ENCODE measurements at regions not wholly inside any gene's neighbourhood (a gene's known extent, or its start where the extent isn't known, plus 50 kb on each side); places are given as distances from the start of the nearest gene placed in this dataset.
"Not testable (repeated sequence)": the region's sequence is repeated elsewhere in the genome, so short reads cannot be mapped to it uniquely, and the experiment has no call there.

DNA sequence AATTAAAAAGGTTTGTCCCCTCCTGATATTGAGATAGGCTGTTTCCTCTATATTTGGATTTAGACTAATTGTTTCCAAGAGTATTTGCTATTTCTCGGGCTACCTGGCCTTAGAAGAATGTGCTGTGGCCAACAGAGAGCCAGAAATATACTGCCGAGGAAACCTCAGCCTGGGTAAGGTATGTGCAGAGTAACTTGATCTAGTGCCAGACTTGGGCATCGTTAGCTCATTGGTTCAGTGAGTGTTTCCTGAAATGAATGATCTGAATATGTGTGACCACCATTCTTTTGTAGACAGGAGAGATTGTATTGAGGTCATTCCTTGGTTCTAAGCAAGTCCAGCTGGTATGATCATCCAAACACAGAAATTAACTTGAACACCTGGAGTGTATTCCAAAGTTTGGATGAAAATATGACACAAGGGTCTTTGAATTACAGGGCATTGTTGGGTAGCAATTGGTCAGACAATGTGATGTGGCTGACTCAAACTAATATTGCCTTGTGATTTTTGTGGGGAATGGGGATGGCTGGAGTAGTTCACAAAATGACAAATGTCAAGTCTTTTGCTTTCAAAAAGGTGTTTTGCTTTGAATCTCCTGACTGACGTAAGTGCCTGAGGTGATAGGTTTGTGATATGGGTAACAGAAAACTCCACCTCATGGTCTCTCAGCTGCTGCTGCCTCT is 100.2 kb upstream of the CXCL13 start:
- no peak for DNase-seq (ENCODE audit: low read depth in 2 of 2)

DNA sequence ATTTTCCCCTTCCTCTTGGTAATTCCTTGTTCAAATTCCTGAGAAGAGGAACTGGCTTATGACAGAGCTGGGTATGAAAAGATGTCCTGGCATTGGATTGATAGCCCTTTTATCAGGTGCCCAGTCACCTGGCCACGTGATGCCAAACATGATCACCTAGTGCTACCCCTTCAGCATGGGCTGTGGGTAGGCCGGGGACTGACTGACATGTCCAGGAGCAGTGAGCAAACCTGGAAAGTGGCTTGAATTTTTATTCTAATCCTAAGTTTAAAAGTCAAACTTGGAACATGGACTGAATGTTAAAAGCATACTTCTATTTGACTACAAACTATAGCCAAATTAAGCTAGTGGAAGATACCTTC is 99.7 kb upstream of the CXCL13 start:
- no peak for DNase-seq (ENCODE audit: low read depth in 2 of 2)

DNA sequence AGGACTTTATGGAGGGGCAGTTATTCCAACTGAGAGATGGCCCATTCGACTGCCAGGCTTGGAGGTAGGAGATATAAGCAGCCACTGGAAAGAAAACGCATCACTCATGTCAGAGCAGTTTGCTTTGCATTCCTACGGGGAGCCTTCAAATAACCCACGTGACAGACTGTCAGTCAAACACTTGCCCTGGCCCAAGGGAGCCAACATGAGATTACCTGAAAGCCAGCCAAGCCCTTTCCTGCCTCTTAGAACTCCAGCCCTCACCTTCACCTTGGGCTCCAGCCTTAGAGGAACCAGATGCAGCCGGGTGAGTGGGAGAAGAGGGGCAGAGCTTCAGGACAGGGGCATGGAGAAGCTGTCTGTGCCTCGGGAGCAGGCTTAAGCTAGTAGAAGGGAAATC is 95.3 kb upstream of the CXCL13 start:
- DNase-seq (ENCODE audit: low read depth in 2 of 2), result no peak

DNA sequence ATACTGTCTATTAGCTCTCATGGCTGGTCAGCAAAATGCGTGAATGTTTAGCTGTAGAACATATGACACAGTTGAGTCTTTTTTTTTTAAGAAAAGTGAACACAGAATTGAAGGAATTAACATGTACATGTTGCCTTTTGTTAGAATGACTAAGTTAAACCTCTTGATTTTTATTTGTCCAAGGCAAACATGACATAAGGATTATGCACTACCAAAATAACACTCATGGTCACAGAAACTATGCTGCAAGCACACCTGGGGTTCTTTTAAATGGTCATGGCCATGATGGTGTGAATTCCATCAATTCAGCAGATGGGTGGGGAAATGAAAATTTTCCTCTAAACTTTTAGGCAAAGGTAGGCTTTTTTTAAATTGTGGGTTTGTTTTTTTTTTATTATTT is 80.1 kb upstream of the CXCL13 start:
- DNase-seq (ENCODE audit: low read depth in 2 of 2), result no peak

DNA sequence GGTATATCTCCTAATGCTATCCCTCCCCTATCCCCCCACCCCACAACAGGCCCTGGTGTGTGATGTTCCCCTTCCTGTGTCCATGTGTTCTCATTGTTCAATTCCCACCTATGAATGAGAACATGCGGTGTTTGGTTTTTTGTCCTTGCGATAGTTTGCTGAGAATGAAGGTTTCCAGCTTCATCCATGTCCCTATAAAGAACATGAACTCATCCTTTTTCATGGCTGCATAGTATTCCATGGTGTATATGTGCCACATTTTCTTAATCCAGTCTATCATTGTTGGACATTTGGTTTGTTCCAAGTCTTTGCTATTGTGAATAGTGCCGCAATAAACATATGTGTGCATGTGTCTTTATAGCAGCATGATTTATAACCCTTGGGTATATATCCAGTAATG is 77.7 kb upstream of the CXCL13 start:
- DNase-seq (ENCODE audit: low read depth in 2 of 2), result not testable (repeated sequence)

DNA sequence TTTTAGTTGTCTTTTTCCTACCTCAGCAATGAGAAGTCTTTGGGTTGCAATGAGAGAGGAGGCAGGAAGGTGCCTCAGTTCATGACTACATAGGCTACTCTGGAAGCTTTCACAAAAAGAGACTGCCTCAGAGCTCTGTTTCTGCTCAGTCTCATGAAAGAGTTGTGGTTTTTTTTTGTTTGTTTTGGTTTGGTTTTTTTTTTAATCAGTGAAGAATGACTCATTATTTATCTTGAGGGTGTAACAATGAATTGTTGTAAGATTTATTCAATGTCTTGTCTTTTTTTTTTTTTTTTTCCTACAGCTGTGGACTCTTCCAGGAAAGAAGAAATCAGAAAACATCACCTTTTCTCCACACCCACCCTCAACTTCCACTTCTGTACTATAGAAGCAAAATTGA is 67.5 kb upstream of the CXCL13 start:
- no peak for DNase-seq (ENCODE audit: low read depth in 2 of 2)

DNA sequence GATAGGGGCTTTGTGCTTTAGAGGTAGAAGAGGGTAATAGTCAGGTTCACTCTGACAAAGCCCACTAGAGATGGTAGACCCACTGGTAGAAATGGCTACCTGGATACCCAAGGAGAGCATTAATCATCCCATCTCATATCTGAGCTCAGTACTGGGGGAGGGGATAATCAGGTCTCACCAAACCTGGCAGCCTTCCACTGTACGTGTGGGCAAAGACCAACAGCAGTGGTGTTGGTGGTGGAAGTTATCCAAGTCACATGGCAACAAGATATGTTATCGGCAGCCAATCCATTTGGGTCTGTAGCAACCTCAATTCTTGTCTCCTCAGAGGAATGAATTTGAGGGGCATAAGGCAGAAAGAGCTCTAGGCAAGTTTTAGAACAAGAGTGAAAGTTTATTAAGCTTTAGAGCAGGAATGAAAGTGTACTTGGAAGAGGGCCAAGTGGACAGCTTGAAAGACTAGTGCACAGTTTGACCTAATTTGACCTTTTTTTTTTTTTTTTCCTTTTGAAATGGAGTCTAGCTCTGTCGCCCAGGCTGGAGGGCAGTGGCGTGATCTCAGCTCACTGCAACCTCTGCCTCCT is 67.0 kb upstream of the CXCL13 start:
- DNase-seq (ENCODE audit: low read depth in 2 of 2), result no peak
